Body of pancreas (tissue), 4 donors: ENCODE measurements at regions not wholly inside any gene's neighbourhood (a gene's known extent, or its start where the extent isn't known, plus 50 kb on each side); places are given as distances from the start of the nearest gene placed in this dataset.

Experiments used
- CTCF ChIP-seq, 7 experiments: fragments of 450-650 bp in 4 of 7; fragments of 200-600 bp in 3 of 7; sonication (generic) in 3 of 7; IDR thresholded peaks; one replicate each; pipeline ENCODE4 v1.5.1; 2016 to 2019; ENCODE audit warnings: antibody characterized with exemption in 7 of 7
- POLR2A ChIP-seq, 3 donors: fragments of 450-650 bp; IDR thresholded peaks; one replicate each; pipeline ENCODE4 v1.6.1; 2016; ENCODE audit warnings: antibody characterized with exemption in 3 of 3, mild to moderate bottlenecking in 2 of 3

- TF ChIP-seq POLR2A (IDR thresholded peaks at IDR 0.05): no peak
- no peak for TF ChIP-seq CTCF (IDR thresholded peaks at IDR 0.05)
These were observed 1064.9 kb upstream of the TENM4 start for GRCh38 chr11:80505771-80506170.
